Heart left ventricle (tissue), 16 donors: ENCODE measurements at regions not wholly inside any gene's neighbourhood (a gene's known extent, or its start where the extent isn't known, plus 50 kb on each side); places are given as distances from the start of the nearest gene placed in this dataset.

ENCODE experiments used
- ATAC-seq, 4 donors: fragments of 200-7000 bp; cut with Tn5 transposase; one replicate each; pipeline ENCODE4 v1.9.1; 2020 to 2022; ENCODE audit warnings: moderate library complexity in 4 of 4, mild to moderate bottlenecking in 3 of 4, moderate number of reproducible peaks in 1 of 4
- DNase-seq, 5 donors: peaks; one replicate each; pipeline ENCODE4 v3.0.0-alpha.2; 2020
- H3K27ac ChIP-seq, 12 donors: fragments of 200-600 bp; sonication (generic) in 4 of 12; one replicate each; pipeline versions ENCODE4 v1.5.0 to v1.8.0; 2016 to 2022; ENCODE audit warnings: mild to moderate bottlenecking in 2 of 12
- H3K27me3 ChIP-seq, 9 donors: fragments of 200-600 bp; sonication (generic) in 2 of 9; one replicate each; pipeline versions ENCODE4 v1.5.1 to v1.8.0; 2016 to 2022; ENCODE audit warnings: mild to moderate bottlenecking in 3 of 9
- H3K36me3 ChIP-seq, 9 donors: fragments of 200-600 bp; sonication (generic) in 2 of 9; one replicate each; pipeline versions ENCODE4 v1.5.0 to v1.8.0; 2018 to 2022; ENCODE audit warnings: mild to moderate bottlenecking in 2 of 9
- H3K4me1 ChIP-seq, 12 donors: fragments of 200-600 bp; sonication (generic) in 4 of 12; one replicate each; pipeline versions ENCODE4 v1.5.0 to v1.8.0; 2016 to 2022; ENCODE audit warnings: mild to moderate bottlenecking in 3 of 12
- H3K4me3 ChIP-seq, 12 donors: fragments of 200-600 bp; sonication (generic) in 4 of 12; one replicate each; pipeline versions ENCODE4 v1.5.0 to v1.8.0; 2017 to 2022; ENCODE audit warnings: mild to moderate bottlenecking in 9 of 12, moderate library complexity in 4 of 12
- H3K9me3 ChIP-seq, 12 donors: fragments of 200-600 bp; sonication (generic) in 4 of 12; one replicate each; pipeline versions ENCODE4 v1.5.0 to v1.8.0; 2016 to 2022; ENCODE audit warnings: mild to moderate bottlenecking in 1 of 12
- POLR2A ChIP-seq, 2 donors: fragments of 450-650 bp; IDR thresholded peaks; one replicate each; pipeline ENCODE4 v1.6.1; 2017; ENCODE audit warnings: antibody characterized with exemption in 2 of 2, mild to moderate bottlenecking in 2 of 2, moderate library complexity in 2 of 2
- WGBS, 4 donors: extraction: QIAGEN DNeasy Blood & Tissue Kit in 2 of 4; methylation state at CpG; one replicate each; pipeline versions ENCODE4 v1.1.5 to v1.1.7; 2013 to 2018; 5-methylcytosine and 5-hydroxymethylcytosine counted together
- intact Hi-C, 10 donors: fragments of 100-400 bp; cut with DNase I; formaldehyde crosslinking; loops; one replicate each; pipeline versions ENCODE4 v1.11.1 to v1.14.2; 2022
- TF ChIP-seq, protein P1 (sequence below), 12 donors: fragments of 200-600 bp; sonication (generic) in 4 of 12; IDR thresholded peaks; one replicate each; pipeline versions ENCODE4 v1.5.0 to v1.8.0; 2018 to 2022; ENCODE audit warnings: antibody characterized with exemption in 12 of 12, mild to moderate bottlenecking in 5 of 12
- donor health status: ischemic (EF 13 %, LVEDD 7.1; RV severe dilation, severe dysfunction).
- donor health status: healthy with polysubstance abuse.
- donor health status: DM: no; HTN: yes; CAD: no.
- donor health status: DM: no; HTN: no; CAD: no.
- donor health status: ischemic (EF 25% LVEDD 6.9; RV normal size, moderate dysfunction).
- donor health status: ischemic (EF 25% LVEDD 5.7; RV mildly dilated, moderate dysfunction).
- donor health status: healthy.
- donor health status: DM: yes; HTN: yes; CAD: no.
- donor health status: ischemic (EF 35%, LVEDD 5.7; RV mildly dilated, moderate dysfunction).
- donor health status: nonischemic (EF 11% LVEDD 7.7; RV severe dilation, severe dysfunction).
- donor health status: DM: yes; HTN: yes; CAD: no.
- donor health status: PGD.
- donor health status: ischemic (EF 29% LVEDD 5.4; RV normal size, mild dysfunction).
- donor health status: nonischemic (EF 23%, LVEDD 6.1; RV moderate dilation, normal function).

DNA sequence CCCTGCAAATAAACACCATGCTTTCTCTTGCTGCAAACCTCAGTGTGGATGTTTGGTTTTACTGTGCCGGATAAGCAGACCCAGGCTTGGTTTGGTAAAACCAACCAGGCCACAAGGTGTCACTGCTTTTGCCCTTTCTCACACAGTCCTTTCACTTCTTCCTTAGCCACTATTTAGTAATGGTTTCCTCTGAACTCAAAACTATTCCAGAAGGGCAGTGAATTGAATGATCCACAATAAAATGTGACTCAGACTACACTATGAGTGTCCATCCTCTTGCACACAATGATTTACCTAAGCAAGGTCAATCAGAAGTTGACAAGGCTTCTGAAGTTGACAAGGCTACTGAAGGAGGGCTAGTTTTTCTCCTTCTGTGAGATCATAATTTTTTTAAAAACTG, 552.4 kb upstream of the CCDC54 start:
- TF ChIP-seq, protein P1, sequence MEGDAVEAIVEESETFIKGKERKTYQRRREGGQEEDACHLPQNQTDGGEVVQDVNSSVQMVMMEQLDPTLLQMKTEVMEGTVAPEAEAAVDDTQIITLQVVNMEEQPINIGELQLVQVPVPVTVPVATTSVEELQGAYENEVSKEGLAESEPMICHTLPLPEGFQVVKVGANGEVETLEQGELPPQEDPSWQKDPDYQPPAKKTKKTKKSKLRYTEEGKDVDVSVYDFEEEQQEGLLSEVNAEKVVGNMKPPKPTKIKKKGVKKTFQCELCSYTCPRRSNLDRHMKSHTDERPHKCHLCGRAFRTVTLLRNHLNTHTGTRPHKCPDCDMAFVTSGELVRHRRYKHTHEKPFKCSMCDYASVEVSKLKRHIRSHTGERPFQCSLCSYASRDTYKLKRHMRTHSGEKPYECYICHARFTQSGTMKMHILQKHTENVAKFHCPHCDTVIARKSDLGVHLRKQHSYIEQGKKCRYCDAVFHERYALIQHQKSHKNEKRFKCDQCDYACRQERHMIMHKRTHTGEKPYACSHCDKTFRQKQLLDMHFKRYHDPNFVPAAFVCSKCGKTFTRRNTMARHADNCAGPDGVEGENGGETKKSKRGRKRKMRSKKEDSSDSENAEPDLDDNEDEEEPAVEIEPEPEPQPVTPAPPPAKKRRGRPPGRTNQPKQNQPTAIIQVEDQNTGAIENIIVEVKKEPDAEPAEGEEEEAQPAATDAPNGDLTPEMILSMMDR (IDR thresholded peaks at IDR 0.05), result peak in 10 of 12 donors; percentile 18 to 61 (median 36)
- no peak for TF ChIP-seq POLR2A (IDR thresholded peaks at IDR 0.05)
- H3K36me3 ChIP-seq, result no peaks in the 10 kb centered on the region
- ATAC-seq (peak; percentile 68 to 84 (median 81)), DNase-seq (peak in 1 of 5 donors; percentile 22)
- H3K9me3 ChIP-seq, result no peaks in the 10 kb centered on the region
- H3K27me3 ChIP-seq, result no peaks in the 10 kb centered on the region
- H3K4me3 ChIP-seq, result no peak overlapping the region
- intact Hi-C loops, result loop anchor here in 9 of 10 donors (2.0 to 5.0 kb wide), 2 partner anchors 237 to 240 kb away; no protein-coding TSS in a partner anchor
- peaks cover 0 to 26% (median 7%) of the 10 kb centered on the region in 12 donors for H3K4me1 ChIP-seq
- H3K27ac ChIP-seq, result no peak overlapping the region
- 28 to 61% (median 48%) methylated on average over 1 of the region's 1 CpG for WGBS, 4 donors

DNA sequence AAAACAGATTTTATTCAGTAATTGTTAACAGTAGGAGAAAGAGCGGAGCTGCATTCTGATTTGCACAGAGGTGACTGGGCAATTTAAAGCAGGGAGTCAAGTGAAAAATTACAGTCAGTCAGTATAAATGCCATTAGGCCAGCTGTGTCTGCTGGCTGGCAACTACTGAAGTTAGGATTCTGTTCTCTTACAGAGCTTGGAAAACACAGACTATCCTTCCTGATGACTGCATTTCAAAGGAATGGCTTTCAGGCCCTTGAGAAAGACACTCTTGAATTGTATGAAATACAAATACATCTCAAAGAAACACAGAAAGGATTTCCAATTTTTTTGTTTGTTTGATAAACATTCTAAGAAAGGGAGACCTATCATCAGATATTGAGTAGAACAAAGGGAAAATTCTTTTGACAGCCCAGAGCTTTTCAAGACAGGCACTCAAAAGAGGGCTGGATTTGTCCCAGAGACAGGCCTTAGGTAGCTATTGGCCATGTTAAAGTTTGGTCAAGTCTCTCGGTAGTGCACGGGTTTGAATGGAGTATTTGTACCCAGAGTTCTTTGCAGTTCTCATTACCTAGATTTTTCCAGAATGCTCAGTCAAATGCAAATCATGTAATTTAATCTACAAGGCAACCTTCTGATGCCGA, 551.2 kb upstream of the CCDC54 start:
- TF ChIP-seq POLR2A (IDR thresholded peaks at IDR 0.05), result no peak
- TF ChIP-seq, protein P1 (IDR thresholded peaks at IDR 0.05), result no peak
- Histone ChIP-seq H3K4me1 (peaks cover 0 to 26% (median 7%) of the 10 kb centered on the region in 12 donors), H3K36me3 (no peaks in the 10 kb centered on the region), H3K9me3 (no peaks in the 10 kb centered on the region), H3K27me3 (no peaks in the 10 kb centered on the region), H3K4me3 (no peak overlapping the region), H3K27ac (peak overlapping the region in 3 of 12 donors; percentile 31 to 51 (median 36))
- WGBS, 4 donors, result 74 to 81% (median 75%) methylated on average over 4 of the region's 4 CpGs
- DNase-seq (no peak), ATAC-seq (peak; percentile 65 to 83 (median 76))
- intact Hi-C loops, result loop anchor here in 7 of 10 donors (2.0 to 5.0 kb wide), 2 partner anchors 236 to 239 kb away; no protein-coding TSS in a partner anchor

DNA sequence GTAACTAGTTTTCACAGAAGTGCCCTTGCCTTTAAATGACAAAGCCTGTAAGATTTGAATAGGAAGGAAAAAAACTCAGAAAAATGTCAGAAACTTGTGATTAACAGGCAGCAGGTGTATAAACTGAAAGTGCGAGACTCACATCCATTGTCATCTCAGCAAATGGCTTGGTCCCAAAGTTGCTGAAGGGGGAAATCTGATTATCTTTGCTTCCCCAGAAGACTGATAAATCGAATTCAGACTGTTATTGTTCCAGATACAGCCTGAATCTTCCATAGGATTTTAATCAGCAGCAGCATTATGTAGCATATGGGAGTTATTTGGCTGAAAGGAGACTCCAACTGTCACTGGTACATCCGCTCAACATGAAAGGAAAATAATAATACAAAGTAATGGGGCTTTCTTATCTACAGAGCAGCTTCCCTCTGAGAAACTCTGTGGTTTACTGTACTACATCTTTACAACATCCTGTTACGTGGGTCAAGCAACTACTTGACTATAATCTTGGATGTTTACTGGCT, 550.4 kb upstream of the CCDC54 start:
- intact Hi-C loops, result loop anchor here in 2 of 10 donors (5.0 kb wide), 1 partner anchor 235 kb away; no protein-coding TSS in a partner anchor
- Histone ChIP-seq H3K27me3 (no peaks in the 10 kb centered on the region), H3K9me3 (peaks cover 0 to 3% (median 0%) of the 10 kb centered on the region in 12 donors), H3K4me3 (no peak overlapping the region), H3K27ac (peak overlapping the region in 2 of 12 donors; percentile 31 to 51), H3K36me3 (no peaks in the 10 kb centered on the region), H3K4me1 (peaks cover 0 to 26% (median 7%) of the 10 kb centered on the region in 12 donors)
- ATAC-seq (no peak), DNase-seq (no peak)
- 57 to 65% (median 61%) methylated on average over 4 of the region's 4 CpGs for WGBS, 4 donors
- TF ChIP-seq POLR2A (IDR thresholded peaks at IDR 0.05), result no peak
- TF ChIP-seq, protein P1 (IDR thresholded peaks at IDR 0.05), result no peak

DNA sequence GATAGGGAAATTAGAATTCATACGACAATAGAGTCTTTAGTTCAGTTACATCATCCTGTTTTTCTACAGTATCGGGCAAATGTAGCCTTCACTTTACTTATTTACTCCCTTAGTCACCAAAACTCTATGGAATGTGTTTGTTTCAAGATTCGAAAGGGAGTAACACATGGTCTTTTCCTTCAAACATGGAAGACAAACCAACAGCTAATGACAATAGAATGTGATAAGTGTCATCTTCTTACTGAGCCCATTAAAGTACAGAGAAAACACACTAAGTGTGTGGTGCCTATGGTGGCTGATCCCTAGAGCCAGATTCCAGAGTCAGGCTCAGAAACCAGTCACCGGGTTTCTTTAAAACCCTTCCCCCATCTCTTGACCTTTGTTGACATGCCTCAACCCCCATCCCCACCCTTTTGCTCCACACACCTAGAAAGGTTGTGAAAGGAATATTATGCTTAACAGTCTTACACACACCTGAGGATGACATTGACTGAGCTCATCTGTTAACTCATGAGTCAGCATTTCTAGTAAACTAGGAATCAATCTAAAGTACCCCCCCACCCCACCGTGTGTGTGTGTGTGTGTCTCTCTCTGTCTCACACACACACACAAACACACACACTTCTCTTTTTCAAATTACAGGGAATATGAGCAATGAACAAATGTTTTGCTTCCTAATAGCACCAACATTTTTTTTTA, 549.6 kb upstream of the CCDC54 start:
- peaks cover 0 to 10% (median 0%) of the 10 kb centered on the region in 12 donors for H3K9me3 ChIP-seq
- H3K36me3 ChIP-seq, result peaks cover 0 to 3% (median 0%) of the 10 kb centered on the region in 9 donors
- no peak overlapping the region for H3K4me3 ChIP-seq
- TF ChIP-seq, protein P1 (IDR thresholded peaks at IDR 0.05), result no peak
- no peak for TF ChIP-seq POLR2A (IDR thresholded peaks at IDR 0.05)
- peaks cover 0 to 26% (median 7%) of the 10 kb centered on the region in 12 donors for H3K4me1 ChIP-seq
- no peak for ATAC-seq
- H3K27me3 ChIP-seq, result no peaks in the 10 kb centered on the region
- DNase-seq, result no peak
- H3K27ac ChIP-seq, result peak overlapping the region in 1 of 12 donors; percentile 51
- 61 to 70% (median 69%) methylated on average over 5 of the region's 5 CpGs for WGBS, 4 donors
- intact Hi-C loops, result loop anchor here in 2 of 10 donors (5.0 kb wide), 1 partner anchor 235 kb away; no protein-coding TSS in a partner anchor
